Femur (tissue), 1 donor: ENCODE measurements at regions not wholly inside any gene's neighbourhood (a gene's known extent, or its start where the extent isn't known, plus 50 kb on each side); places are given as distances from the start of the nearest gene placed in this dataset.
"Not testable (repeated sequence)": the region's sequence is repeated elsewhere in the genome, so short reads cannot be mapped to it uniquely, and the experiment has no call there.

Experiments used
- DNase-seq: peaks from one replicate; pipeline ENCODE4 v3.0.0-alpha.2; 2017

DNA sequence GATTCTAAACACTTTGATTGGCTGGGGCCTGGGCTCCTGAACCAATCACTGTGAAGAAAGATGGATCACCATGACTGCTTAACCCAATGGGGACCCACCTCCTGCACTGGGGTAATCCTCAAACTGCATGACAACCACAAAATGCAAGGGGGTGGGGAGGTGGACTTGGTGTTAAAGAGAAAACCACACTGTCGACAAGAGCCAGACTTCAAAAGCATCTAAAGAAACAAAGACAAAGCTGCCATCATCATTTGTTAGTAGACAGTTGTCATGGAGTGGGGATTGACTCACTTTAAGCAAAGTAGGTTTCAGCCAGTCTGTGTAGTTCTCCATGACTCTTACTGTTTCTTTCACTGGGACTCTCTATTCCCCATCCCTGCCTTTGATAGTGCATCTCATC, 433.8 kb downstream of the PLPP3 start:
- DNase-seq, result no peak

- no peak for DNase-seq
Observed at GRCh38 chr1:56142301-56142700, 437.1 kb downstream of the PLPP3 start.

GRCh38 chr1:56139836-56140235, 439.5 kb downstream of the PLPP3 start:
- DNase-seq, result no peak

- no peak for DNase-seq
Observed at GRCh38 chr1:56137521-56138505, 441.6 kb downstream of the PLPP3 start.

- DNase-seq, result no peak
Observed at GRCh38 chr1:56137090-56137489, 442.3 kb downstream of the PLPP3 start.

DNA sequence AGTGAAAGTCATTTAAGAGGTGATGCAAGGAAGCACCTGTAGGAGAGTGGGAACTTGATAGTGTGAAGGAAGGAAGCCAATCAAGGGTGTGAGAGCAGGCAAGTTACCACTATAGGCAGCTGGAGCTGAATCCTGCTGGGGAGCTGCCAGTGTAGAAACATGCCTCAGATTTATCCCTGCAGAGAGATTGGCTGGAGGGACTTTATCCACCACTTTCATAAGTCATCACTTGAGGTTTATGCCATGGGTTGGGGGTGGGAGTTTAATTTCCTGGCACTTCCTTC, 443.6 kb downstream of the PLPP3 start:
- DNase-seq, result no peak

DNA sequence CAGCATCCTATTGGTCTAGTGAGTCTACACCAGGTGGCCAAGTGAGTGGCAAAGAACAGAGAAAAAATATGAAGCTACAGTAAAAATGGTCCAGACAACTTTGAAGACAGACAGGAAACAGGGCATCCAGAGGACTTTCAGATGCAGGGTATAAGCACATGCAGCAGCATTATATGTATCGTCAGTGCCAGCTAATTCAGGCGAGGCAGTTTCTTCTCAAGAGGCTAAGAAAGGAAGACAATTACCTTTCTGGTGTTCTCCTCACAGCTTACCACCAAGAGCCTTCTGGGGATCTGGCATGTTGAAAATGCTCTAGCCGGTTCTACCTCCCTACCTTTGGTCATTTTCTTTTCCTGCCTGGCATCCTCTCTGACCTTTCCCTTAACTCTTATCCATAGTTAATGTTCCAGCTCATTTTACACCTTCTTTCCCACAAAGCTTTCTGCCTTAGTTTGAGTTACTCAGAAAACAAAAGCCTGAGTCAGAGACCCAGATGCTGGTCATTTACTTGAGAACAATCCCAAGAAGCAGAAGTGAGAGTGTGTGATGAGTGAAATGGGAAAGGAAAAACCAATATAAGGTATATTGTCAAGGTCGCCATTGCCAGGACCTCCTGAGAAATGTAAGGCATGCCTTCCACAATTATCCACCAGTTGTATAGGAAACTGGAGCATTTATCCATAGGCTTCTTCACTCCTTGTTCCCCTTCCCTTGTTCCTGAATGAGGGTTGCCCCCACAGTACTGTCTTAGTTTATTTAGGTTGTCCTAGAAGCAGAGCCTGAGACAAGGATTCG, 444.1 kb downstream of the PLPP3 start:
- DNase-seq, result no peak

DNA sequence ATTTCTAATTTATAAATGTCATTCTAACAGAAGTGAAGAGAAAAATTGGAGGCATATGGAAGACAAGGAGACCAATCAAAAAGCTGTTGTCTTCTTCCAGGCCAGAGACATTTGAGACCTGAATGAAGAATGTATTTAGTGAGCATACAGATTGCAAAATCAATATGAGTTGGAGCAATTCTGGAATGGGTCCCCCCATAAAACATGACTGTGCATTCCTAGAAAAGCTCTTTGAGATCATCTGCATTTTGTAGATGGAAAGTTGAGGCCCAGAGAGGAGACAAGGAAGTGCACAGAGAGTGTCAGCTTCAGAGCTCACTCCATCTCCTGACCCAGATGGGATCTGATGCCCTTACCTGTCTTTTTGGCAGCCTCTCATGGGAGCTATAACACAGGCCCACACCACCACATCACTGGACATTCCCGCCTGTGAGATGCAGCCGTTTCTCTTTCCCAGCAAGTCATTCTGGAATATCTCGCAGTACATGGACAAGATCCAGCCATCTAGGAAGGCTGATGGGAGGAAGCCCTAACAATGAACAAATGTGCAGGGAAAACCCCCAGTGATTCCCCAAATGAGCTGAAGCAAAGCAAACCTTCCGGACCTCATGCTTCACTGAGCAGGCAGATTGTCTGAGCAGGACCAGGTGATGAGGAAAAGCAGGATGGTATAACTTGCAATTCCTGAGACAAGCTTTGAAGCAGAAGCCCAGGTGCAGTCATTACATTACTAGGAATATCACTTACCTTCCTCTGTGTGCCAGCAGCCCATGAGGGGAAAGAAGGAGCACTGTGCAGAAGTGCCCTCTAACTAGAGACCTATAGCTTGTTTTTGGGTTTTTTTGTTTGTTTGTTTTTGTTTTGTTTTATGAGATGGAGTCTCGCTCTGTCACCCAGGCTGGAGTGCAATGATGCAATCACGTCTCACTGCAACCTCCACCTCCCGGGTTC, 445.6 kb downstream of the PLPP3 start:
- DNase-seq, result no peak

- DNase-seq, result no peak
Observed at GRCh38 chr1:56132520-56132919, 446.8 kb downstream of the PLPP3 start.

GRCh38 chr1:56129837-56130236, 449.5 kb downstream of the PLPP3 start:
- no peak for DNase-seq

GRCh38 chr1:56125316-56125715, 454.0 kb downstream of the PLPP3 start:
- no peak for DNase-seq

DNA sequence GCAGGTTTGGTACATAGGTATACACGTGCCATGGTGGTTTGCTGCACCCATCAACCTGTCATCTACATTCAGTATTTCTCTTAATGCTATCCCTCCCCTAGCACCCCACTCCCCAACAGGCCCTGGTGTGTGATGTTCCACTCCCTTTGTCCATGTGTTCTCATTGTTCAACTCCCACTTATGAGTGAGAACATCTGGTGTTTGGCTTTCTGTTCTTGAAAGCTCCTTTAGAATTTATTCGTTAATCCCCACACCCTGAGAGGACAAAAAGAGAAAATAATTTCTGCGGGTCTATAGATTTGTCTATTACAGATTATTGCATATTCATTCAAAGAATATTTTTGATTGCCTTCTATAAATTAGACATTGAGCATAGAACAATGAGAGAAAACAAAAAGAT, 455.5 kb downstream of the PLPP3 start:
- no peak for DNase-seq

DNA sequence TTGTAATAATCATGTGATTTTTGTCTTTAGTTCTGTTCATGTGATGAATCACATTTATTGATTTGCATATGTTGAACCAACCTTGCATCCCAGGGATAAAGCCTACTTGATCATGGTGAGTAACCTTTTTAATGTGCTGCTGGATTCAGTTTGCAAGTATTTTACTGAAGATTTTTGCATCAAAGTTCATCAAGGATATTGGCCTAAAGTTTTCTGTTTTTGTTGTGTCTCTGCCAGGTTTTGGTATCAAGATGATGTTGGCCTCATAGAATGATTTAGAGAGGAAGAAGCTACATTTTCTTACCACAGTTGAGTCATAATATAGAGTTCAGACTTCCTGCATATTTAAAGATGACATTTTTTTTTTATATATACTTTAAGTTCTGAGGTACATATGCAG, 455.9 kb downstream of the PLPP3 start:
- no peak for DNase-seq

DNA sequence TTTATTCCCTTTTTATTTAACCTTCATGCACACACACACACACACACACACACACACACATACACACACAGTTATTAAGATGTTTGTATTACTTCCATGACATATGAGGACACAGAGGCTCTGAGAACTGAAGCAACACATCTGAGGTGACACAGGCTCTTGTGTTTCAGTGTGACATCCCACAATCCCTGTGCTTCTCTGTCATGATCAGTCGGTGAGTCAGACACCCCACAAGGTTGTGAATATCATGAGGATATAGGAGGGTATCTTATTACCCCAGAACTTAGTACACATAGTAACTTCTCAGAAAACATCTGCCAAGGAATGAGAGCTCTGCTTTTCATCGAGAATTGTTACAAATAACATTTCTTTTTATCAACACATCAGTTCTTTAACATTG, 459.3 kb downstream of the PLPP3 start:
- DNase-seq, result no peak

DNA sequence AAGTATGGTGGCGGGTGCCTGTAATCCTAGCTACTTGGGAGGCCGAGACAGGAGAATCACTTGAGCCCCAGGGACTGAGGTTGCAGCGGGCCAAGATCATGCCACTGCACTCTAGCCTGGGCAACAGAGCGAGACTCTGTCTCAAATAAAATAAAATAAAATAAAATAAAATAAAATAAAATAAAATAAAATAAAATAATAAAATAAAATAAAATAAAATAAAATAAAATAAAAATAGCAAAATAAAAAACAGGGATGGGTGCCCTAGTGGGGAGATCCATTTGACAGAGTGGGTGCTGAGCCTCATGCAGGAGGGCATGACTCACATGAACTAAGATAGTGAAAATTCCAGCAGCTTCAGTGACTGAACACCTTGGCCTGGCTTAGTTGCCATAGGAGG, 460.7 kb downstream of the PLPP3 start:
- DNase-seq, result not testable (repeated sequence)

DNA sequence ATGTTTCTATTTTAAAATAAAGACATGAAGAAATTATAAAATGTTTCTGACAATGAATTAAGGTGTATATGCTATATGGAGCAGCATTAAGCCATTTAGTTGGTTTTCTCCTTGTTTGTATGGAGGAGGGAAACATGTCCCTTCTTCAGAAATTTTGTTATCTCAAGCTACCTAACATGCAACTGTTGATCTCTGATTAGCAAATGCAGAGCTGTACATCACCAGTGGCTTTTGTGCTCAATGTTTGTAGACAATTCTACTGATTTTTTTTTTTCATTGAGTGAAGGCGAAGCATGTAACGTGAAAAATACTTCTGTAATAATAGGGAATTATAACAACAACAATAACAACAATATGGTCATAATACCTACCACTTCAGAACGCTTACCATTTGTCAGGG, 463.7 kb downstream of the PLPP3 start:
- no peak for DNase-seq

DNA sequence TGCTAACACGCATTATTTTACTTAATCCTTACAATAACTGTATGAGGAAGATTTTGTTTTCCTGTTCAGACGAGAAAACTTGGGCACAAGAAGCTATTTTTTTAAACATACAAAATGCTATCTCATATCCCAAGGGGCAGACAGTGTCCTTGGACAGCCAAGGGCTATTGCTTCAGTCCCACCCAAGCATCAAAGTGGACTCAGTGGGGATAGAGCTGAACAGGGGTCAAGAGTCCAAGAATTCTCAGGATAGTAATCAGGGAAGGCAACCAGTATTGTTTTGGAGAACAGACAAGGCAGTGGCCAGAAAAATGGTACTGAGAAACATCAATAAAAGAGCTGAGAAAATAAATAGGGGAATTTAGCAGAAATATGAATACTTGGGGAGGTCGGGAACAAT, 465.7 kb downstream of the PLPP3 start:
- no peak for DNase-seq

DNA sequence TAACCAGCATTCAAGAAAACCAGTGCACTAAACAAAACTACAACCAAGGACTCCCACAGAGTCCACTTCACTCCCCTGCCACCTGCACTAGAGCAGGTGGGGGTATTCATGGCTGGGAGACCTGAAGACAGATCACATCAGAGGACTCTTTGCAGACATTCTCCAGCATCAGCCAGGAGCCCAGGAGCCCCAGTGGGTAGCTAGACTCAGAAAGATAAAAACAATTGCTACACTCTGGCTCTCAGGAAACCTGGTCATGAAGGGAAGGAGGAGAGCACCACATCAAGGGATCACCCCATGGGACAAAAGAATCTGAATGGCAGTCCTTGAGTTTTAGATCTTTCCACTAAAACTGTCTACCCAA, 472.1 kb downstream of the PLPP3 start:
- DNase-seq, result no peak

- no peak for DNase-seq
Observed at GRCh38 chr1:56106531-56107274, 472.7 kb downstream of the PLPP3 start.

DNA sequence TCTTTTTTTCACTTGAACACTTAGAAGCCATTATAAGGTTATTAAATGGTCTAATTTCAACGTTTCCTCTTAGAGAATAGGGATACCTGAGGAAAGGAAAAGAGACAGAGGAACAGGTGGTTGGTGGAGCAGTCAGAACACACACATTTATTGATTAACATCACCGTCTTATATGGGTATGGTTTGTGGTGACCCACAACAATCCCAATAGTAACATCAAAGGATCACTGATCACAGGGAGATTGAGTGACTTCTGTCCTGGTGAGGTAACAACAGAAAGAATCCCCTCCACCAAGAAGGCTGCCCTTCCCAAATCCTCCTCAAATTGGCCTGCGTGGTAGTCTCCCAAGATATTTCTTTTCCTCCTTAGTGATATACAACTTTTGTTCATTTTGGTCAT, 474.0 kb downstream of the PLPP3 start:
- DNase-seq, result no peak

DNA sequence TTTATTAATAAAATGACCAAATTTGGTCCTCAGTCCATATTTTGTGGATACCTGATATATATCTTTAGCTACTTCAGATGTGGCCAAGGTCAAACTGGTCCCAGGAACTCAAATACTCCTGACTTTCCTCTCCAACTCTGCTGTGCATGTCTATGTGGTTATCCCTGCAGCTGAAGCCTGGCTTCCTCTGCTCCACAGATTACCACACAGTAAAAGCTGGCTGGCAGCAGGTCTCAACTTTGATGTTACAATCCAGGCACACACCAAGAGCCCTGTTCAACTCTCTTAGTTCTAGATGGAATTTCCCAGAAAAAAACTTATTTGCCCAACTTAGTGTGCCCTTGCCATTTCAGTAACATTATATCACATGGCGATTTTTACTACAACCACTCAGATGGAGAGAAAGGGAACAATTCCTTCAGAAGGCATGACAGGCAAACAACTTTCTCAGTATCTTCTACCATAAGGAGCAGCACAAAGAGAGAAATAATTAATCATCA, 479.5 kb downstream of the PLPP3 start:
- DNase-seq, result no peak

DNA sequence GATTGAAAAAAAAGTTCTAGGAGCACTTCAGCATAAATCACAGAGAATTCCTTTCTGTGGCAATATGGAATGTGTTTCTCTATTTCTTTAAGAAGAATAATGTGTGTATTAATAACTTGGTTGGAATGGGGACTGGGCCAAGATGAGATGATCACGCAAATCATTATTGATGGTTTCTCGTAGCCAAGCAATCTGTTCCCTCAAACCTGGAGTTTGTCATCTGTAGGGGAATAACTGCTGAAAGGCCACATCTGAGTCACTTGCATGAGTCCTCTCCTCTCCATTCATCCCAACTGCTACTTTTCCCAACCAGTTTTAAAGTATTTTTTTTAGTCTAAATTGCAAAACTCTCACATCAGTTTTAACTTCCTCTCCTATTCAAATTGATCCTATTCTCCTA, 480.4 kb downstream of the PLPP3 start:
- DNase-seq, result no peak
